ENCODE measurements at regions not wholly inside any gene's neighbourhood (a gene's known extent, or its start where the extent isn't known, plus 50 kb on each side); places are given as distances from the start of the nearest gene placed in this dataset.

DNA sequence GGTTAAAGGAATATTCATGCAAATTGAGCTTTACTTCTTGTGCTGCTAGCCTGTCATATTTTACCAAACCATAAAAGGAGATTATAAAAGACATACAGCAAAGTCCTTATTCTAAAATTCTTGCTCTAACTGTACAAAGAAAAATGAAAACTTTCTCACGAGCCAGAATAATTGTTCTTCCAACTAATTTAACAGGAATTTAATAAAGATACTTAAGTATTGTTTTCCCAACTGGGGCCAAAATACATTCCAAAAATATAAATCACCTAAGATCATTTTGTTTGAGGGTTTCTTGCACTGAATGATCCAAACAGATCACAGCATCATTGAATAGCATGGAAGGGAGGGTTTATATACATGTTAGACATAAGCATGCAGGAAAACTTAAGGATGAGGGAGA lies 127.1 kb upstream of the PCDH18 start:
- ChIA-PET SMC1A (ENCODE audit: uncharacterized antibody, unreplicated experiment) (interaction anchor here (1.1 to 1.8 kb wide), 3 partner anchors 11 to 66 kb away, joined by 3 to 5 read pairs (median 4); no protein-coding TSS in a partner anchor), POLR2A (interaction anchor here (0.6 kb wide), 1 partner anchor 269 kb away, joined by 3 read pairs; no protein-coding TSS in a partner anchor), CTCF (interaction anchor here (1.2 kb wide), 1 partner anchor 431 kb away, joined by 3 read pairs; no protein-coding TSS in a partner anchor), RAD21 (ENCODE audit: unreplicated experiment) (interaction anchor here (0.7 kb wide), 1 partner anchor 581 kb away, joined by 3 read pairs; no protein-coding TSS in a partner anchor)
- TF ChIP-seq, protein P1, sequence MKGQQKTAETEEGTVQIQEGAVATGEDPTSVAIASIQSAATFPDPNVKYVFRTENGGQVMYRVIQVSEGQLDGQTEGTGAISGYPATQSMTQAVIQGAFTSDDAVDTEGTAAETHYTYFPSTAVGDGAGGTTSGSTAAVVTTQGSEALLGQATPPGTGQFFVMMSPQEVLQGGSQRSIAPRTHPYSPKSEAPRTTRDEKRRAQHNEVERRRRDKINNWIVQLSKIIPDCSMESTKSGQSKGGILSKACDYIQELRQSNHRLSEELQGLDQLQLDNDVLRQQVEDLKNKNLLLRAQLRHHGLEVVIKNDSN (IDR thresholded peaks at IDR 0.05; ENCODE audit: borderline replicate concordance, extremely low read length, insufficient read depth, low read depth, low read length), result no peak
- TF ChIP-seq RBBP5 (conservative IDR thresholded peaks at IDR 0.05) (no peak), POLR2A (IDR thresholded peaks at IDR 0.05; ENCODE audit: low read depth, low read length) (no peak), SMAD5 (IDR thresholded peaks at IDR 0.05; ENCODE audit: low read depth) (no peak), SREBF1 (IDR thresholded peaks at IDR 0.05; ENCODE audit: low read length) (no peak), IKZF2 (IDR thresholded peaks at IDR 0.05) (no peak)
- TF ChIP-seq, protein P2, sequence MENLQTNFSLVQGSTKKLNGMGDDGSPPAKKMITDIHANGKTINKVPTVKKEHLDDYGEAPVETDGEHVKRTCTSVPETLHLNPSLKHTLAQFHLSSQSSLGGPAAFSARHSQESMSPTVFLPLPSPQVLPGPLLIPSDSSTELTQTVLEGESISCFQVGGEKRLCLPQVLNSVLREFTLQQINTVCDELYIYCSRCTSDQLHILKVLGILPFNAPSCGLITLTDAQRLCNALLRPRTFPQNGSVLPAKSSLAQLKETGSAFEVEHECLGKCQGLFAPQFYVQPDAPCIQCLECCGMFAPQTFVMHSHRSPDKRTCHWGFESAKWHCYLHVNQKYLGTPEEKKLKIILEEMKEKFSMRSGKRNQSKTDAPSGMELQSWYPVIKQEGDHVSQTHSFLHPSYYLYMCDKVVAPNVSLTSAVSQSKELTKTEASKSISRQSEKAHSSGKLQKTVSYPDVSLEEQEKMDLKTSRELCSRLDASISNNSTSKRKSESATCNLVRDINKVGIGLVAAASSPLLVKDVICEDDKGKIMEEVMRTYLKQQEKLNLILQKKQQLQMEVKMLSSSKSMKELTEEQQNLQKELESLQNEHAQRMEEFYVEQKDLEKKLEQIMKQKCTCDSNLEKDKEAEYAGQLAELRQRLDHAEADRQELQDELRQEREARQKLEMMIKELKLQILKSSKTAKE (IDR thresholded peaks at IDR 0.05; ENCODE audit: low read depth, poor library complexity, severe bottlenecking), result no peak
- TF ChIP-seq, protein P3, sequence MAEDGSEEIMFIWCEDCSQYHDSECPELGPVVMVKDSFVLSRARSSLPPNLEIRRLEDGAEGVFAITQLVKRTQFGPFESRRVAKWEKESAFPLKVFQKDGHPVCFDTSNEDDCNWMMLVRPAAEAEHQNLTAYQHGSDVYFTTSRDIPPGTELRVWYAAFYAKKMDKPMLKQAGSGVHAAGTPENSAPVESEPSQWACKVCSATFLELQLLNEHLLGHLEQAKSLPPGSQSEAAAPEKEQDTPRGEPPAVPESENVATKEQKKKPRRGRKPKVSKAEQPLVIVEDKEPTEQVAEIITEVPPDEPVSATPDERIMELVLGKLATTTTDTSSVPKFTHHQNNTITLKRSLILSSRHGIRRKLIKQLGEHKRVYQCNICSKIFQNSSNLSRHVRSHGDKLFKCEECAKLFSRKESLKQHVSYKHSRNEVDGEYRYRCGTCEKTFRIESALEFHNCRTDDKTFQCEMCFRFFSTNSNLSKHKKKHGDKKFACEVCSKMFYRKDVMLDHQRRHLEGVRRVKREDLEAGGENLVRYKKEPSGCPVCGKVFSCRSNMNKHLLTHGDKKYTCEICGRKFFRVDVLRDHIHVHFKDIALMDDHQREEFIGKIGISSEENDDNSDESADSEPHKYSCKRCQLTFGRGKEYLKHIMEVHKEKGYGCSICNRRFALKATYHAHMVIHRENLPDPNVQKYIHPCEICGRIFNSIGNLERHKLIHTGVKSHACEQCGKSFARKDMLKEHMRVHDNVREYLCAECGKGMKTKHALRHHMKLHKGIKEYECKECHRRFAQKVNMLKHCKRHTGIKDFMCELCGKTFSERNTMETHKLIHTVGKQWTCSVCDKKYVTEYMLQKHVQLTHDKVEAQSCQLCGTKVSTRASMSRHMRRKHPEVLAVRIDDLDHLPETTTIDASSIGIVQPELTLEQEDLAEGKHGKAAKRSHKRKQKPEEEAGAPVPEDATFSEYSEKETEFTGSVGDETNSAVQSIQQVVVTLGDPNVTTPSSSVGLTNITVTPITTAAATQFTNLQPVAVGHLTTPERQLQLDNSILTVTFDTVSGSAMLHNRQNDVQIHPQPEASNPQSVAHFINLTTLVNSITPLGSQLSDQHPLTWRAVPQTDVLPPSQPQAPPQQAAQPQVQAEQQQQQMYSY (CRISPR knock-in tag; IDR thresholded peaks at IDR 0.05), result no peak
- TF ChIP-seq, protein P4, sequence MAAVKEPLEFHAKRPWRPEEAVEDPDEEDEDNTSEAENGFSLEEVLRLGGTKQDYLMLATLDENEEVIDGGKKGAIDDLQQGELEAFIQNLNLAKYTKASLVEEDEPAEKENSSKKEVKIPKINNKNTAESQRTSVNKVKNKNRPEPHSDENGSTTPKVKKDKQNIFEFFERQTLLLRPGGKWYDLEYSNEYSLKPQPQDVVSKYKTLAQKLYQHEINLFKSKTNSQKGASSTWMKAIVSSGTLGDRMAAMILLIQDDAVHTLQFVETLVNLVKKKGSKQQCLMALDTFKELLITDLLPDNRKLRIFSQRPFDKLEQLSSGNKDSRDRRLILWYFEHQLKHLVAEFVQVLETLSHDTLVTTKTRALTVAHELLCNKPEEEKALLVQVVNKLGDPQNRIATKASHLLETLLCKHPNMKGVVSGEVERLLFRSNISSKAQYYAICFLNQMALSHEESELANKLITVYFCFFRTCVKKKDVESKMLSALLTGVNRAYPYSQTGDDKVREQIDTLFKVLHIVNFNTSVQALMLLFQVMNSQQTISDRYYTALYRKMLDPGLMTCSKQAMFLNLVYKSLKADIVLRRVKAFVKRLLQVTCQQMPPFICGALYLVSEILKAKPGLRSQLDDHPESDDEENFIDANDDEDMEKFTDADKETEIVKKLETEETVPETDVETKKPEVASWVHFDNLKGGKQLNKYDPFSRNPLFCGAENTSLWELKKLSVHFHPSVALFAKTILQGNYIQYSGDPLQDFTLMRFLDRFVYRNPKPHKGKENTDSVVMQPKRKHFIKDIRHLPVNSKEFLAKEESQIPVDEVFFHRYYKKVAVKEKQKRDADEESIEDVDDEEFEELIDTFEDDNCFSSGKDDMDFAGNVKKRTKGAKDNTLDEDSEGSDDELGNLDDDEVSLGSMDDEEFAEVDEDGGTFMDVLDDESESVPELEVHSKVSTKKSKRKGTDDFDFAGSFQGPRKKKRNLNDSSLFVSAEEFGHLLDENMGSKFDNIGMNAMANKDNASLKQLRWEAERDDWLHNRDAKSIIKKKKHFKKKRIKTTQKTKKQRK (IDR thresholded peaks at IDR 0.05; ENCODE audit: low read depth, low read length), result no peak
- intact Hi-C loops (cut with micrococcal nuclease; ENCODE audit: unreplicated experiment) (no loop called here), in situ Hi-C loops (cut with MboI) (no loop called here)
- FAIRE-seq, result no peak
- Histone ChIP-seq H2AFZ (ENCODE audit: control insufficient read depth, low read depth, low read length) (no peak overlapping the region), H3K4me3 (no peak overlapping the region), H3K4me2 (ENCODE audit: control insufficient read depth, insufficient read depth) (no peak overlapping the region), H3K9me3 (replicated peaks; ENCODE audit: control insufficient read depth, insufficient read depth, low read length) (no peaks in the 10 kb centered on the region), H3K36me3 (ENCODE audit: control insufficient read depth in 2 of 2, insufficient read depth in 2 of 2, low read length in 1 of 2) (no peaks in the 10 kb centered on the region), H3K9ac (ENCODE audit: control insufficient read depth, insufficient read depth, low read length) (no peak overlapping the region), H3K27me3 (replicated peaks in 1 of 2; ENCODE audit: control insufficient read depth in 2 of 2, insufficient read depth in 2 of 2, low read length in 1 of 2) (no peaks in the 10 kb centered on the region), H3K4me1 (ENCODE audit: control insufficient read depth, insufficient read depth, low read length) (no peaks in the 10 kb centered on the region), H3K79me2 (ENCODE audit: control insufficient read depth, insufficient read depth, low read length) (no peaks in the 10 kb centered on the region), H3K27ac (ENCODE audit: control insufficient read depth, insufficient read depth) (no peak overlapping the region), H4K20me1 (ENCODE audit: control insufficient read depth, insufficient read depth) (no peaks in the 10 kb centered on the region)
- WGBS (ENCODE audit: insufficient coverage, insufficient replicate concordance, low lambda C conversion rate, missing lambda C conversion rate), result 9% methylated on average over 1 of the region's 1 CpG
- no peak for DNase-seq (ENCODE audit: low read depth, low spot score)
- no peak for ATAC-seq
- no TSS peak for BruUV-seq (replicated peaks)

All from GM12878 (cell line).